Tibial nerve (tissue), 4 donors: ENCODE measurements at regions not wholly inside any gene's neighbourhood (a gene's known extent, or its start where the extent isn't known, plus 50 kb on each side); places are given as distances from the start of the nearest gene placed in this dataset.

ENCODE experiments used
- DNase-seq, 2 donors: peaks; one replicate each; pipeline ENCODE4 v3.0.0-alpha.2; 2019; ENCODE audit warnings: low spot score in 2 of 2
- H3K27ac ChIP-seq, 4 donors: fragments of 200-600 bp; sonication (generic) in 3 of 4; one replicate each; pipeline ENCODE4 v1.5.1; 2017 to 2019; ENCODE audit warnings: mild to moderate bottlenecking in 1 of 4
- H3K27me3 ChIP-seq, 2 donors: fragments of 200-600 bp; sonication (generic) in 1 of 2; one replicate each; pipeline versions ENCODE4 v1.5.1 to v1.6.0; 2017 to 2019
- H3K36me3 ChIP-seq, 3 donors: fragments of 200-600 bp; sonication (generic); one replicate each; pipeline ENCODE4 v1.5.1; 2018 to 2019
- H3K4me1 ChIP-seq, 4 donors: fragments of 200-600 bp; sonication (generic) in 3 of 4; one replicate each; pipeline ENCODE4 v1.5.1; 2017 to 2019
- H3K4me3 ChIP-seq, 4 donors: fragments of 200-600 bp; sonication (generic) in 3 of 4; one replicate each; pipeline ENCODE4 v1.5.1; 2017 to 2019; ENCODE audit warnings: mild to moderate bottlenecking in 1 of 4, moderate library complexity in 1 of 4
- H3K9me3 ChIP-seq, 4 donors: fragments of 200-600 bp; sonication (generic) in 3 of 4; one replicate each; pipeline ENCODE4 v1.5.1; 2017 to 2019
- CTCF ChIP-seq, 5 experiments: fragments of 200-600 bp in 3 of 5; fragments of 450-650 bp in 2 of 5; sonication (generic) in 3 of 5; IDR thresholded peaks; one replicate each; pipeline ENCODE4 v1.5.1; 2016 to 2019; ENCODE audit warnings: antibody characterized with exemption in 5 of 5, mild to moderate bottlenecking in 3 of 5, moderate library complexity in 2 of 5
- EP300 ChIP-seq, 2 donors: sonication (generic); formaldehyde crosslinking; IDR thresholded peaks; one replicate each; pipeline ENCODE4 v1.6.1; 2017; ENCODE audit warnings: antibody characterized with exemption in 2 of 2, mild to moderate bottlenecking in 1 of 2
- POLR2A ChIP-seq, 2 donors: fragments of 450-650 bp; IDR thresholded peaks; one replicate each; pipeline ENCODE4 v1.6.1; 2017; ENCODE audit warnings: antibody characterized with exemption in 2 of 2, mild to moderate bottlenecking in 2 of 2, moderate library complexity in 2 of 2
- WGBS, 2 donors: methylation state at CpG; one replicate each; pipeline ENCODE4 v1.1.5; 2018; 5-methylcytosine and 5-hydroxymethylcytosine counted together

- Histone ChIP-seq H3K4me1 (peaks cover 0 to 14% (median 0%) of the 10 kb centered on the region in 4 donors), H3K36me3 (no peaks in the 10 kb centered on the region), H3K9me3 (no peaks in the 10 kb centered on the region), H3K27ac (no peak overlapping the region), H3K4me3 (no peak overlapping the region), H3K27me3 (no peaks in the 10 kb centered on the region)
- 86 to 87% methylated on average over 16 of the region's 19 CpGs for WGBS, 2 donors
- DNase-seq, result no peak
- TF ChIP-seq CTCF (IDR thresholded peaks at IDR 0.05) (no peak), POLR2A (IDR thresholded peaks at IDR 0.05) (no peak), EP300 (IDR thresholded peaks at IDR 0.05) (no peak)
Measured at GRCh38 chr13:111413407-111414187, 93.2 kb downstream of the TEX29 start.

- H3K27me3 ChIP-seq, result no peaks in the 10 kb centered on the region
- no peak overlapping the region for H3K4me3 ChIP-seq
- no peak for DNase-seq
- no peak overlapping the region for H3K27ac ChIP-seq
- peaks cover 0 to 14% (median 0%) of the 10 kb centered on the region in 4 donors for H3K4me1 ChIP-seq
- TF ChIP-seq EP300 (IDR thresholded peaks at IDR 0.05) (no peak), CTCF (IDR thresholded peaks at IDR 0.05) (no peak), POLR2A (IDR thresholded peaks at IDR 0.05) (no peak)
- H3K36me3 ChIP-seq, result no peaks in the 10 kb centered on the region
- 89 to 93% methylated on average over 6 to 9 of the region's 9 CpGs for WGBS, 2 donors
- H3K9me3 ChIP-seq, result no peaks in the 10 kb centered on the region
Measured at GRCh38 chr13:111414341-111414740, 93.9 kb downstream of the TEX29 start.

- no peak for DNase-seq
- 63 to 75% methylated on average over 8 of the region's 8 CpGs for WGBS, 2 donors
- H3K27me3 ChIP-seq, result no peaks in the 10 kb centered on the region
- H3K9me3 ChIP-seq, result no peaks in the 10 kb centered on the region
- H3K27ac ChIP-seq, result no peak overlapping the region
- TF ChIP-seq POLR2A (IDR thresholded peaks at IDR 0.05) (no peak), EP300 (IDR thresholded peaks at IDR 0.05) (no peak), CTCF (IDR thresholded peaks at IDR 0.05) (no peak)
- peaks cover 0 to 14% (median 0%) of the 10 kb centered on the region in 4 donors for H3K4me1 ChIP-seq
- H3K4me3 ChIP-seq, result no peak overlapping the region
- no peaks in the 10 kb centered on the region for H3K36me3 ChIP-seq
Measured at GRCh38 chr13:111415246-111415645, 94.8 kb downstream of the TEX29 start.

GRCh38 chr13:111415765-111416164, 95.3 kb downstream of the TEX29 start:
- no peak for TF ChIP-seq EP300 (IDR thresholded peaks at IDR 0.05)
- TF ChIP-seq CTCF (IDR thresholded peaks at IDR 0.05), result no peak
- TF ChIP-seq POLR2A (IDR thresholded peaks at IDR 0.05), result no peak
- WGBS, 2 donors, result 95 to 96% methylated on average over 1 of the region's 1 CpG
- no peaks in the 10 kb centered on the region for H3K27me3 ChIP-seq

GRCh38 chr13:111418101-111418500, 97.7 kb downstream of the TEX29 start:
- Histone ChIP-seq H3K36me3 (no peaks in the 10 kb centered on the region), H3K9me3 (no peaks in the 10 kb centered on the region), H3K4me1 (peaks cover 0 to 8% (median 0%) of the 10 kb centered on the region in 4 donors), H3K27me3 (no peaks in the 10 kb centered on the region), H3K27ac (no peak overlapping the region), H3K4me3 (no peak overlapping the region)
- no peak for DNase-seq
- 93 to 97% methylated on average over 6 of the region's 6 CpGs for WGBS, 2 donors
- TF ChIP-seq CTCF (IDR thresholded peaks at IDR 0.05) (no peak), POLR2A (IDR thresholded peaks at IDR 0.05) (no peak), EP300 (IDR thresholded peaks at IDR 0.05) (no peak)

More at GRCh38 chr13:111415765-111416164, 95.3 kb downstream of the TEX29 start:
- Histone ChIP-seq H3K9me3 (no peaks in the 10 kb centered on the region), H3K27ac (no peak overlapping the region), H3K4me3 (no peak overlapping the region), H3K36me3 (no peaks in the 10 kb centered on the region), H3K4me1 (peaks cover 0 to 14% (median 0%) of the 10 kb centered on the region in 4 donors)
- DNase-seq, result no peak
